HCT116 (cell line): ENCODE measurements at regions not wholly inside any gene's neighbourhood (a gene's known extent, or its start where the extent isn't known, plus 50 kb on each side); places are given as distances from the start of the nearest gene placed in this dataset.

Experiments used
- CBX3 ChIP-seq: IDR thresholded peaks from 2 replicates; pipeline ENCODE4 v1.6.1; 2012; ENCODE audit warnings: low read depth
- CTCF ChIP-seq, 3 experiments: fragments of 200-600 bp in 1 of 3; sonication (generic) in 1 of 3; IDR thresholded peaks in 2 of 3; conservative IDR thresholded peaks in 1 of 3; 2 replicates each; pipeline ENCODE4 v1.5.1; 2012 to 2017; ENCODE audit warnings: low read depth in 2 of 3, low read length in 2 of 3, antibody characterized with exemption in 1 of 3, borderline replicate concordance in 1 of 3, control low read depth in 1 of 3, mild to moderate bottlenecking in 1 of 3, mixed read lengths in 1 of 3, mixed run types in 1 of 3, moderate library complexity in 1 of 3; ENCODE audit not compliant: insufficient read depth in 1 of 3
- EGR1 ChIP-seq: IDR thresholded peaks from 2 replicates; pipeline ENCODE4 v1.6.1; 2012; ENCODE audit warnings: low read depth
- EZH2phosphoT487 ChIP-seq: fragments of 200-600 bp; IDR thresholded peaks from 2 replicates; pipeline ENCODE4 v1.6.1; 2018; ENCODE audit warnings: antibody characterized with exemption, borderline replicate concordance
- POLR2A ChIP-seq: IDR thresholded peaks from 2 replicates; pipeline ENCODE4 v1.7.0; 2011; ENCODE audit warnings: borderline replicate concordance; ENCODE audit not compliant: insufficient read depth, insufficient read length; ENCODE audit errors: extremely low read depth
- REST ChIP-seq: IDR thresholded peaks from 2 replicates; pipeline ENCODE4 v1.6.1; 2012; ENCODE audit warnings: low read depth
- SRF ChIP-seq: IDR thresholded peaks from 2 replicates; pipeline ENCODE4 v1.6.1; 2012; ENCODE audit warnings: low read depth
- ZNF274 ChIP-seq: fragments of 200-500 bp; sonication (Bioruptor generic); IDR thresholded peaks from 2 replicates; pipeline ENCODE4 v1.6.1; 2014; ENCODE audit warnings: mild to moderate bottlenecking, low read depth, low read length, inconsistent platforms

- no peak for TF ChIP-seq CTCF (IDR thresholded peaks at IDR 0.05 in 2 of 3, conservative IDR thresholded peaks at IDR 0.05 in 1 of 3; ENCODE audit: borderline replicate concordance in 1 of 3, insufficient read depth in 1 of 3, low read depth in 2 of 3, low read length in 2 of 3)
- no peak for TF ChIP-seq EGR1
- TF ChIP-seq EZH2phosphoT487, result no peak
- no peak for TF ChIP-seq ZNF274
- TF ChIP-seq CBX3, result no peak
- TF ChIP-seq POLR2A, result no peak
- TF ChIP-seq SRF, result no peak
- no peak for TF ChIP-seq REST
These were observed 385.8 kb downstream of the FLRT2 start for GRCh38 chr14:85915711-85916110.
